ENCODE measurements at regions not wholly inside any gene's neighbourhood (a gene's known extent, or its start where the extent isn't known, plus 50 kb on each side); places are given as distances from the start of the nearest gene placed in this dataset.

GRCh38 chr13:70842062-70842644 lies 733.9 kb upstream of the KLHL1 start:
- TF ChIP-seq, protein P1, sequence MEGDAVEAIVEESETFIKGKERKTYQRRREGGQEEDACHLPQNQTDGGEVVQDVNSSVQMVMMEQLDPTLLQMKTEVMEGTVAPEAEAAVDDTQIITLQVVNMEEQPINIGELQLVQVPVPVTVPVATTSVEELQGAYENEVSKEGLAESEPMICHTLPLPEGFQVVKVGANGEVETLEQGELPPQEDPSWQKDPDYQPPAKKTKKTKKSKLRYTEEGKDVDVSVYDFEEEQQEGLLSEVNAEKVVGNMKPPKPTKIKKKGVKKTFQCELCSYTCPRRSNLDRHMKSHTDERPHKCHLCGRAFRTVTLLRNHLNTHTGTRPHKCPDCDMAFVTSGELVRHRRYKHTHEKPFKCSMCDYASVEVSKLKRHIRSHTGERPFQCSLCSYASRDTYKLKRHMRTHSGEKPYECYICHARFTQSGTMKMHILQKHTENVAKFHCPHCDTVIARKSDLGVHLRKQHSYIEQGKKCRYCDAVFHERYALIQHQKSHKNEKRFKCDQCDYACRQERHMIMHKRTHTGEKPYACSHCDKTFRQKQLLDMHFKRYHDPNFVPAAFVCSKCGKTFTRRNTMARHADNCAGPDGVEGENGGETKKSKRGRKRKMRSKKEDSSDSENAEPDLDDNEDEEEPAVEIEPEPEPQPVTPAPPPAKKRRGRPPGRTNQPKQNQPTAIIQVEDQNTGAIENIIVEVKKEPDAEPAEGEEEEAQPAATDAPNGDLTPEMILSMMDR (IDR thresholded peaks at IDR 0.05; ENCODE audit: poor library complexity, severe bottlenecking): no peak
- no peak for TF ChIP-seq SMC3 (conservative IDR thresholded peaks at IDR 0.05; ENCODE audit: poor library complexity)

Data from neural cell (in vitro differentiated cells).